MG63 (cell line): ENCODE measurements at regions not wholly inside any gene's neighbourhood (a gene's known extent, or its start where the extent isn't known, plus 50 kb on each side); places are given as distances from the start of the nearest gene placed in this dataset.

Source experiments
- DNase-seq: peaks from one replicate; pipeline ENCODE4 v3.0.0-alpha.2; 2020
- H3K27me3 ChIP-seq: fragments of 250-450 bp; sonication (Bioruptor Pico); 2 replicates; pipeline ENCODE4 v1.5.1; 2020; ENCODE audit warnings: mild to moderate bottlenecking, moderate library complexity
- H3K36me3 ChIP-seq: fragments of 250-450 bp; sonication (Bioruptor Pico); 2 replicates; pipeline ENCODE4 v1.5.1; 2020; ENCODE audit warnings: mild to moderate bottlenecking, moderate library complexity
- H3K4me3 ChIP-seq: fragments of 250-450 bp; sonication (Bioruptor Pico); 2 replicates; pipeline ENCODE4 v1.5.1; 2020; ENCODE audit warnings: mild to moderate bottlenecking, moderate library complexity
- H3K9me3 ChIP-seq: fragments of 250-450 bp; sonication (Bioruptor Pico); 2 replicates; pipeline ENCODE4 v1.5.1; 2020; ENCODE audit warnings: mild to moderate bottlenecking, moderate library complexity

- DNase-seq, result no peak
- no peaks in the 10 kb centered on the region for H3K9me3 ChIP-seq
- H3K36me3 ChIP-seq, result no peaks in the 10 kb centered on the region
- no peaks in the 10 kb centered on the region for H3K27me3 ChIP-seq
- H3K4me3 ChIP-seq, result no peak overlapping the region
Measured at GRCh38 chr6:166687879-166688205, 60.8 kb upstream of the RPS6KA2 start.

- Histone ChIP-seq H3K9me3 (no peaks in the 10 kb centered on the region), H3K4me3 (no peak overlapping the region), H3K36me3 (no peaks in the 10 kb centered on the region), H3K27me3 (no peaks in the 10 kb centered on the region)
- DNase-seq, result no peak
Measured at GRCh38 chr6:166687070-166687878, 60.2 kb upstream of the RPS6KA2 start.

- no peak for DNase-seq
- no peaks in the 10 kb centered on the region for H3K9me3 ChIP-seq
- H3K36me3 ChIP-seq, result no peaks in the 10 kb centered on the region
- H3K27me3 ChIP-seq, result no peaks in the 10 kb centered on the region
- no peak overlapping the region for H3K4me3 ChIP-seq
Measured at GRCh38 chr6:166686317-166686716, 59.3 kb upstream of the RPS6KA2 start.

- Histone ChIP-seq H3K9me3 (no peaks in the 10 kb centered on the region), H3K4me3 (no peak overlapping the region), H3K36me3 (no peaks in the 10 kb centered on the region), H3K27me3 (no peaks in the 10 kb centered on the region)
- no peak for DNase-seq
Measured at GRCh38 chr6:166684866-166685265, 57.8 kb upstream of the RPS6KA2 start.

GRCh38 chr6:166684170-166684569, 57.1 kb upstream of the RPS6KA2 start:
- Histone ChIP-seq H3K36me3 (no peaks in the 10 kb centered on the region), H3K9me3 (no peaks in the 10 kb centered on the region), H3K4me3 (no peak overlapping the region), H3K27me3 (no peaks in the 10 kb centered on the region)
- no peak for DNase-seq

- Histone ChIP-seq H3K27me3 (no peaks in the 10 kb centered on the region), H3K9me3 (no peaks in the 10 kb centered on the region), H3K4me3 (no peak overlapping the region), H3K36me3 (no peaks in the 10 kb centered on the region)
- DNase-seq, result no peak
Measured at GRCh38 chr6:166683477-166683876, 56.4 kb upstream of the RPS6KA2 start.

- DNase-seq, result no peak
Measured at GRCh38 chr6:166679566-166679965, 52.5 kb upstream of the RPS6KA2 start.

GRCh38 chr6:166678426-166678825, 51.4 kb upstream of the RPS6KA2 start:
- H3K27me3 ChIP-seq, result no peaks in the 10 kb centered on the region
- DNase-seq, result no peak
- H3K36me3 ChIP-seq, result no peaks in the 10 kb centered on the region
- H3K4me3 ChIP-seq, result no peak overlapping the region
- H3K9me3 ChIP-seq, result no peaks in the 10 kb centered on the region

More at GRCh38 chr6:166679566-166679965, 52.5 kb upstream of the RPS6KA2 start:
- Histone ChIP-seq H3K9me3 (no peaks in the 10 kb centered on the region), H3K36me3 (no peaks in the 10 kb centered on the region), H3K4me3 (no peak overlapping the region), H3K27me3 (no peaks in the 10 kb centered on the region)

- no peak overlapping the region for H3K4me3 ChIP-seq
- no peaks in the 10 kb centered on the region for H3K36me3 ChIP-seq
- no peak for DNase-seq
- H3K9me3 ChIP-seq, result no peaks in the 10 kb centered on the region
- no peaks in the 10 kb centered on the region for H3K27me3 ChIP-seq
Measured at GRCh38 chr6:166677941-166678340, 50.9 kb upstream of the RPS6KA2 start.
